ENCODE measurements at regions not wholly inside any gene's neighbourhood (a gene's known extent, or its start where the extent isn't known, plus 50 kb on each side); places are given as distances from the start of the nearest gene placed in this dataset.

DNA sequence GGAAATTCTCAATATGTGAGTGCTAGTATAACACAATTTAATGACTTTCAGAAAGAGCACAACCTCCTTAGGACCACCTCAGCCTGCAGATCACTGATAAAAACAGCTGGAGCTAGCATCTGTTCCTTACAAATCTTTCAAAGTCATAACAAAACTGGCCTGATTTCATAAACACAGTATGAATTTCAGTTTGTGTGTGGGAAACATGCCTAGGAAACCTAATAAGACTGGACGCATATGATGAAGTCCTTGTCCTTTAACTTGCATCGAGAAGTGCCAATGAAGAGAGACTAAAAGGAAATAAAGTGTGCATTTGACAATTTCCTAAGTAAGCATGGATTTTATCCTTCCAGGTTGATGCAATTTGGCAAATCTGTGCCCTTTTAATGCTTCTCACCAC is 74.1 kb upstream of the KLHL14 start:
- no peak for TF ChIP-seq CTCF (IDR thresholded peaks at IDR 0.05 in 2 of 3, conservative IDR thresholded peaks at IDR 0.05 in 1 of 3; ENCODE audit: control insufficient read depth in 2 of 3, extremely low read depth in 1 of 3, insufficient read depth in 1 of 3, low read depth in 3 of 3, low read length in 3 of 3)
- TF ChIP-seq, protein P1, sequence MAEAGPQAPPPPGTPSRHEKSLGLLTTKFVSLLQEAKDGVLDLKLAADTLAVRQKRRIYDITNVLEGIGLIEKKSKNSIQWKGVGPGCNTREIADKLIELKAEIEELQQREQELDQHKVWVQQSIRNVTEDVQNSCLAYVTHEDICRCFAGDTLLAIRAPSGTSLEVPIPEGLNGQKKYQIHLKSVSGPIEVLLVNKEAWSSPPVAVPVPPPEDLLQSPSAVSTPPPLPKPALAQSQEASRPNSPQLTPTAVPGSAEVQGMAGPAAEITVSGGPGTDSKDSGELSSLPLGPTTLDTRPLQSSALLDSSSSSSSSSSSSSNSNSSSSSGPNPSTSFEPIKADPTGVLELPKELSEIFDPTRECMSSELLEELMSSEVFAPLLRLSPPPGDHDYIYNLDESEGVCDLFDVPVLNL (IDR thresholded peaks at IDR 0.05; ENCODE audit: low read depth, low read length): no peak
- no peak for TF ChIP-seq POLR2A (IDR thresholded peaks at IDR 0.05; ENCODE audit: low read depth, low read length)

Data from GM12878 (cell line).